ENCODE measurements at regions not wholly inside any gene's neighbourhood (a gene's known extent, or its start where the extent isn't known, plus 50 kb on each side); places are given as distances from the start of the nearest gene placed in this dataset.
A peak's percentile ranks its signal among the peaks of the same experiment; 100 is the strongest.

- in situ Hi-C loops (cut with MboI; ENCODE audit: low sequenced_read_pairs, unreplicated experiment) = no loop called here
- TF ChIP-seq CTCF (IDR thresholded peaks at IDR 0.05; ENCODE audit: borderline replicate concordance, control extremely low read depth, extremely low read depth, insufficient read depth, missing control alignments) = no peak
- DNase-seq (ENCODE audit: low spot score) = no peak
Observed at GRCh38 chr9:73529666-73530065, 378.0 kb downstream of the ANXA1 start.

GRCh38 chr9:73531051-73531532, 379.4 kb downstream of the ANXA1 start:
- in situ Hi-C loops (cut with MboI; ENCODE audit: low sequenced_read_pairs, unreplicated experiment) = no loop called here
- TF ChIP-seq CTCF (IDR thresholded peaks at IDR 0.05; ENCODE audit: borderline replicate concordance, control extremely low read depth, extremely low read depth, insufficient read depth, missing control alignments) = no peak
- DNase-seq (ENCODE audit: low spot score) = no peak

DNA sequence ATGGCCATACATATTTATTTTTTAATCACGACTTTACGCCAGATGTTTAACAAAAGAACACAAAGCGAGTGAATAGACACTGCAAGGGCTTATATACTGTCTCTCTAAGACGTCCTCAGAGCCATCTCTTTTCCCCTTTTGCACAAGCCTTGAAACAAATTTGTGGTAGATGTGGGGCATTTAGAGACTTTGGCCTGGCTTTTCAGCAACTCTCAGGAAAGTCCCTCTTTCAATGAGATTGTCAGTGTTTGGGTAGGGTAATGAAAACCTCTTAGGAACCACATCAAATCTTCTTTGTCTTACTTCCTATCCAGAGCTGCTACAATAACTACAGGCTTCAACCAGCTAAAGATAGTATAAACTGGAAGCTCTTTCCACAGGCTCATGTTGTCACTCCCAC, 380.0 kb downstream of the ANXA1 start:
- in situ Hi-C loops (cut with MboI; ENCODE audit: low sequenced_read_pairs, unreplicated experiment) = no loop called here
- TF ChIP-seq CTCF (IDR thresholded peaks at IDR 0.05; ENCODE audit: borderline replicate concordance, control extremely low read depth, extremely low read depth, insufficient read depth, missing control alignments) = no peak
- DNase-seq (ENCODE audit: low spot score) = peak; percentile 1

GRCh38 chr9:73532985-73533384, 381.3 kb downstream of the ANXA1 start:
- in situ Hi-C loops (cut with MboI; ENCODE audit: low sequenced_read_pairs, unreplicated experiment) = no loop called here
- DNase-seq (ENCODE audit: low spot score) = no peak
- no peak for TF ChIP-seq CTCF (IDR thresholded peaks at IDR 0.05; ENCODE audit: borderline replicate concordance, control extremely low read depth, extremely low read depth, insufficient read depth, missing control alignments)

GRCh38 chr9:73536403-73536802, 384.7 kb downstream of the ANXA1 start:
- in situ Hi-C loops (cut with MboI; ENCODE audit: low sequenced_read_pairs, unreplicated experiment) = no loop called here
- DNase-seq (ENCODE audit: low spot score) = no peak
- no peak for TF ChIP-seq CTCF (IDR thresholded peaks at IDR 0.05; ENCODE audit: borderline replicate concordance, control extremely low read depth, extremely low read depth, insufficient read depth, missing control alignments)

DNA sequence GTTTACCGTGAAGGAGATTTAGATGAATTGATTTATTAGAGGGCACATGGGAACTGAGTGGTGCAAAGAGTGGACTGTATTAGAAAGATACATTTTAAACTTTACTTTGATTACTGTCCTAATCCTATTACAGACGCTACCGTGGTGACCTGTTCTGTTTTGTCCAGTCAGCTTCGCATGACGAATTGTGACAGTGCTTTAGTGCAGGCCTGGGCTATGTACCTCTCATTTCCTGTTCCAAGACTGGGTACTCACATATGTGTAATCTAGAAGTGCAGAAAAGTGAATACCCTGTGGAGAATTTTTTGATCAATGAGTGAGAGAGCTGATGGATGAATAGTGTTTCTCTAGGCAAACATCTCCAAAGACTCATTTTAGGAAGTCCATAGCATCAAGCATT, 385.9 kb downstream of the ANXA1 start:
- DNase-seq (ENCODE audit: low spot score) = no peak
- in situ Hi-C loops (cut with MboI; ENCODE audit: low sequenced_read_pairs, unreplicated experiment) = no loop called here
- TF ChIP-seq CTCF (IDR thresholded peaks at IDR 0.05; ENCODE audit: borderline replicate concordance, control extremely low read depth, extremely low read depth, insufficient read depth, missing control alignments) = no peak
